ENCODE measurements at regions not wholly inside any gene's neighbourhood (a gene's known extent, or its start where the extent isn't known, plus 50 kb on each side); places are given as distances from the start of the nearest gene placed in this dataset.

DNA sequence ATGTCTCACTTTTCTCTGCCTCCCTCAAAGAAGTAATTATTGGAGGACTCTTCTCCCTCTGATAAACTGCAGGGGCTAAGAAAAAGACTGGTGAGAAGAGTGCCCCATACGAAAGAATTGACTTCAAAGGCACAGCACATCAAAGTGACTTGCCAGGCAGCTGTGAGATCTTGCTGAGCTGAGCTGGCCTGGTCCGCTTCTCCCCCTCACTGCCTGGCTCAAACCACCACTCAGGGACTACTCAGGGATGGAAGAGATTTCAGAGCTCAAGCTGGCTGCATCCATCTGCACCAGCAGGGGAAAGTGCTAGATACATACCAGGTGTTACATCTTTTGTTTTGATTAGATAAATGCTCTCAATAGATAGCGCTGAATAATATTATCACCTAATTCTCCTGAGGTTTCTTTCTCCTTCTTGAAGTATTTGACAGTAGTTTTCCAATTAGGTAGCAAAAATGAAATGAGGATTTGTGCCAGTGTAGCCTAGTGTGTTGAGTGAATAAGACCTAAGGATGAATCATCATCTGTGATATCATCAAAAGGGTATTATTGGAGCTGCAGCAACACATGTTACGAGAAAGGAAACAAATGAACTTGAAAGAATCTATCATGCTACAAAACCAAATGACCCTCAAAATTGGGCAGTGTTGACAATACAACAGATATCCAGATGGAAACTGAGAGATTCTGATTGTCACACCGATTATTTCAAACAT lies 379.8 kb downstream of the TBC1D4 start:
- H3K4me3 Mint-ChIP-seq: no peak overlapping the region
- no peak for ATAC-seq
- POLR2A ChIA-PET: no interaction called here
- DNase-seq: no peak
- H3K27ac Mint-ChIP-seq: no peak overlapping the region
- peaks cover 3 to 41% (median 17%) of the 10 kb centered on the region in 5 donors for H3K27me3 Mint-ChIP-seq
- H3K9me3 Mint-ChIP-seq: peaks cover 0 to 6% (median 0%) of the 10 kb centered on the region in 9 donors
- peaks cover 0 to 2% (median 0%) of the 10 kb centered on the region in 4 donors for H3K4me1 Mint-ChIP-seq
- H3K36me3 Mint-ChIP-seq: no peaks in the 10 kb centered on the region

DNA sequence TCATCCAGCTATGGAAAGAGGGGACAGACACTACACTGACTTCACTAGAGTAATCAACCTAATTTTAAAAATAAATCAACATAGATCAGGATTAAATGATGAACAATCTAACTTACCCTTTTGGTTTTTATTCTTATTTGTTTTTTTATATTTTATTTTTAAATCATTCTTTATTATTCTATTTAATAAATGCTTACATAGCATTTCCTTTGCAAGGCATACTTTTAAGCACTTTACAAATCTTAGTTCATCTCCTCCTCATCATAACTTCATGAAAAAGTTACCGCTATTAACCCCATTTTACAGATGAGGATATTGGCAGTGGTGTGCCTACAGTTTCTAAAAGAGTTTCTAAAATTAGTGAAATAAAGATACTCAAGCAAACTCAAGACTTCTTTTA lies 380.6 kb downstream of the TBC1D4 start:
- Mint-ChIP-seq H3K4me1 (peaks cover 0 to 2% (median 0%) of the 10 kb centered on the region in 4 donors), H3K4me3 (no peak overlapping the region), H3K36me3 (no peaks in the 10 kb centered on the region), H3K9me3 (no peaks in the 10 kb centered on the region), H3K27me3 (peaks cover 3 to 35% (median 17%) of the 10 kb centered on the region in 5 donors), H3K27ac (no peak overlapping the region)
- POLR2A ChIA-PET: no interaction called here
- ATAC-seq: no peak
- no peak for DNase-seq

DNA sequence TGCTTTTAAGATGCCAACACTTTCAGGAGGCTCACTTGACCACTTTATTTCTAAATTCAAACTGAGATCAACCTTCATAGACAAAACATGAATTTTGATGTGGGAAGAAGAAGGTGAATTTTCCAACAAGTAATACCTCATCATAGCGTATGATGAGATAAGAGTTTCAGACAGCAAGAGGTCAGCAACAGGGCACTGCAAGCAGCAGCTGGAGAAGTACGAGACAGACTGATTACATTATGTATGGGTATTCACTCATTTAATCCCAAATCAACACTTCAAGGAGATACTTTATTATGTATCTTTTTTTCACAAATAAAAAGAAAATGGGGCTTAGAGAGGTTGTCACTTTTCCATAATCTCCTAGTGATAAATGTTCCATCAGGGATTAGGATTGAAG lies 389.8 kb downstream of the TBC1D4 start:
- DNase-seq (no peak), ATAC-seq (no peak)
- no peak overlapping the region for H3K4me3 Mint-ChIP-seq
- POLR2A ChIA-PET: no interaction called here
- no peak overlapping the region for H3K27ac Mint-ChIP-seq
- H3K4me1 Mint-ChIP-seq: peaks cover 3 to 6% (median 5%) of the 10 kb centered on the region in 4 donors
- H3K36me3 Mint-ChIP-seq: no peaks in the 10 kb centered on the region
- no peaks in the 10 kb centered on the region for H3K9me3 Mint-ChIP-seq
- H3K27me3 Mint-ChIP-seq: peaks cover 4 to 8% (median 5%) of the 10 kb centered on the region in 5 donors

GRCh38 chr13:75091718-75092117 lies 390.3 kb downstream of the TBC1D4 start:
- no peaks in the 10 kb centered on the region for H3K36me3 Mint-ChIP-seq
- H3K27me3 Mint-ChIP-seq: peaks cover 3 to 8% (median 5%) of the 10 kb centered on the region in 5 donors
- peaks cover 3 to 6% (median 5%) of the 10 kb centered on the region in 4 donors for H3K4me1 Mint-ChIP-seq
- POLR2A ChIA-PET: no interaction called here
- no peaks in the 10 kb centered on the region for H3K9me3 Mint-ChIP-seq
- ATAC-seq: no peak
- no peak overlapping the region for H3K27ac Mint-ChIP-seq
- H3K4me3 Mint-ChIP-seq: no peak overlapping the region
- DNase-seq: no peak

DNA sequence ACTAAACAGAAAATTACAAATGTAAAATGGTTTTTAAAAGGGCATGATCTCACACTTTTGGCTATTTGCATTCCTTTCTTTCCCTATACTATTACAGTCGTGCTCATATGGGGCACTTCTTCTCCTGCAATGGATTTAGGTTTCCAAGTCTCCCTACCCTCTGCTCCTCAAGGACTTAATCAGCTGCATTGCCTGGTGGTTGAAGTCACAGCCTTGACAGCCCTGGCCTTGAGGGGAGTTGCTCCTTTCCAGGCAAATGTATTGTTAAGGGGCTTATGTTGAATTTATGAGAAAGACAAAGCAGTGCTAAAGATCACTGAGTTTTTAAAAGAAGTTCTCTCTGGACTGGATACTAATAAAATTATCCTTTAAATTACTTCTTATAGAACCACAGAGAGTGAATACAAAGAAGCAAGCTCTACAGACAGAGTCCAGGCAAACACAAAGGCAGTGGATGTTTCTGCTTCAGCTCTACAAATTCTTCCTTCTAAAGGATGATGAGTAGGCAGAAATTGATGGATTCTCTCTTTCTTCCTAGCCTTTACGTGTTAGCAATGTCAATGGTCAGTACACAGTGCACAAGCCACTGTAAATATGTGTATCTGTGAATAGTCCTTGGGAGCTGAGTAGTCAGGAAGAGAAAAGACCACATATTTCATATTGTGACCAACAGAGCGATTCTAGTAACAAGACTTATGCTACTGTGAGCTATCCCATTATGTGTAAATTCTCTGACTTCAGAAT lies 390.9 kb downstream of the TBC1D4 start:
- POLR2A ChIA-PET: no interaction called here
- Mint-ChIP-seq H3K4me3 (no peak overlapping the region), H3K9me3 (no peaks in the 10 kb centered on the region), H3K27ac (no peak overlapping the region), H3K36me3 (no peaks in the 10 kb centered on the region), H3K4me1 (peaks cover 3 to 6% (median 5%) of the 10 kb centered on the region in 4 donors), H3K27me3 (peaks cover 2 to 8% (median 5%) of the 10 kb centered on the region in 5 donors)
- DNase-seq (no peak), ATAC-seq (no peak)

DNA sequence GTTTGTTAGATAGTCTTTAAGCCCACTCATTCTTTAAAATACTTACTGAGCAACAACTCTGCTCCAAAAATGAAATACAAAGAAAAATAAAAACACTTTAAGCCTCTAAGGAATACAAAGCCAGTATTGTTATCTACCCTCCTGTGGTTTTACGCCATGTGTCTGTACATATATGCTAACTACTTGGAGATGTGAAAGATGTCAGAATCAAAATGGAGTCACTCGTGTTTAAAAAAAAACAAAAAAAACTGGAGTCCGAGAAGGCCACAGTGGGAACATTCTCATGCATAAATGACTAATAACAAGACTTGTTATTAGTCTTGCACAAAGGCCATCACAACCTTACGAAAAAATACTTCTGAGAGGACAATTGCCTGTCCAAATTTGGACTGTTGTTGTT lies 393.1 kb downstream of the TBC1D4 start:
- Mint-ChIP-seq H3K4me3 (no peak overlapping the region), H3K9me3 (peaks cover 0 to 3% (median 0%) of the 10 kb centered on the region in 9 donors), H3K27me3 (peaks cover 0 to 7% (median 2%) of the 10 kb centered on the region in 5 donors), H3K27ac (no peak overlapping the region), H3K36me3 (no peaks in the 10 kb centered on the region), H3K4me1 (peaks cover 3 to 6% (median 5%) of the 10 kb centered on the region in 4 donors)
- no peak for DNase-seq
- no peak for ATAC-seq
- POLR2A ChIA-PET: no interaction called here

DNA sequence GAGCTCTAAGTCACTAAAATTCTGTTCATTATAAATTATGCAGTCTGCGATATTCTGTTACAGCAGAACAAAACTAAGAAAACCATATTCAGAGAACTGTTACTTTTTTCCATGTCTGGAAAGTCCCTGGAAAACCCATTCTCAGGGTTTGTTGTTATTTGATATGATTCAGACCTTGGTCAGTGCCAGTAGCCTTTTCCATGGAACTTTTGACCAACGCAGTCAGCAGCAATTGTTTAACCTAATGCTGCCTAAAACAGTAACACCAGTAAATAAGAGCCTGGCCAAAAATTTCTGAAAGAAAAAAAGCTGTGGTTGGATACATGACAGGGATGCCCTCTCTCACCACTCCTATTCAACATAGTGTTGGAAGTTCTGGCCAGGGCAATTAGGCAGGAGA lies 402.7 kb downstream of the TBC1D4 start:
- Mint-ChIP-seq H3K4me3 (no peak overlapping the region), H3K9me3 (peaks cover 0 to 3% (median 0%) of the 10 kb centered on the region in 9 donors), H3K27ac (no peak overlapping the region), H3K4me1 (no peaks in the 10 kb centered on the region), H3K27me3 (peaks cover 0 to 39% (median 15%) of the 10 kb centered on the region in 5 donors), H3K36me3 (no peaks in the 10 kb centered on the region)
- POLR2A ChIA-PET: no interaction called here
- no peak for ATAC-seq
- DNase-seq: no peak

DNA sequence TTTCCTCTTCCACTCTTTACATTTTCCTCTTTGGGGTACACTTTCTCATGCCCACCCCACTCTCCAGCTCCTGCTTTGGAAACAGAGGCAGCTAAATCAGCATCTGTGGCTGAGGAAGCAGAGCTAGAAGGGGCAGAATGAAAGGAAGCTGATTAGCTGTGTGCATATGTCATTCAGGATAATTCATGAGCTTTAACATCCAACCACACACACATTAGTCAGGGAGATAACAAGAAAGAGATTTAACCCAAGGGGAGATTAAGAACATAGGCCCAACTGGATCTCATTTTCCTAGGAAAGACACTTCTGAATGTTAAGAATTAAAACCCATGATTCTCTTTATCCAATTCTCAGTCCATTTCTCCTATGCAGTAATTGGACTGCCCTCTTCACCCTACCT lies 405.5 kb downstream of the TBC1D4 start:
- H3K4me1 Mint-ChIP-seq: peaks cover 0 to 2% (median 0%) of the 10 kb centered on the region in 4 donors
- ATAC-seq: no peak
- no peak overlapping the region for H3K27ac Mint-ChIP-seq

GRCh38 chr13:75073786-75074185 lies 408.2 kb downstream of the TBC1D4 start:
- DNase-seq (no peak), ATAC-seq (no peak)
- Mint-ChIP-seq H3K27ac (peak overlapping the region in 1 of 10 donors; percentile 15), H3K9me3 (peaks cover 0 to 4% (median 0%) of the 10 kb centered on the region in 9 donors), H3K36me3 (no peaks in the 10 kb centered on the region), H3K4me3 (no peak overlapping the region), H3K27me3 (peaks cover 2 to 25% (median 12%) of the 10 kb centered on the region in 5 donors), H3K4me1 (peaks cover 0 to 2% (median 0%) of the 10 kb centered on the region in 4 donors)
- POLR2A ChIA-PET: no interaction called here

More for the DNA sequence above, 405.5 kb downstream of the TBC1D4 start:
- Mint-ChIP-seq H3K4me3 (no peak overlapping the region), H3K27me3 (peaks cover 2 to 21% (median 15%) of the 10 kb centered on the region in 5 donors), H3K36me3 (no peaks in the 10 kb centered on the region), H3K9me3 (peaks cover 0 to 3% (median 0%) of the 10 kb centered on the region in 9 donors)
- DNase-seq: no peak
- POLR2A ChIA-PET: no interaction called here

GRCh38 chr13:75072891-75073290 lies 409.1 kb downstream of the TBC1D4 start:
- peaks cover 0 to 4% (median 0%) of the 10 kb centered on the region in 9 donors for H3K9me3 Mint-ChIP-seq
- DNase-seq (no peak), ATAC-seq (no peak)
- H3K36me3 Mint-ChIP-seq: no peaks in the 10 kb centered on the region
- POLR2A ChIA-PET: no interaction called here
- H3K4me3 Mint-ChIP-seq: no peak overlapping the region
- no peak overlapping the region for H3K27ac Mint-ChIP-seq
- peaks cover 0 to 2% (median 0%) of the 10 kb centered on the region in 4 donors for H3K4me1 Mint-ChIP-seq
- peaks cover 2 to 20% (median 7%) of the 10 kb centered on the region in 5 donors for H3K27me3 Mint-ChIP-seq

- no peak overlapping the region for H3K27ac Mint-ChIP-seq
- POLR2A ChIA-PET: no interaction called here
- H3K4me1 Mint-ChIP-seq: peaks cover 0 to 3% (median 2%) of the 10 kb centered on the region in 4 donors
- no peaks in the 10 kb centered on the region for H3K36me3 Mint-ChIP-seq
- DNase-seq (no peak), ATAC-seq (no peak)
- peaks cover 0 to 6% (median 0%) of the 10 kb centered on the region in 9 donors for H3K9me3 Mint-ChIP-seq
- peaks cover 2 to 18% (median 7%) of the 10 kb centered on the region in 5 donors for H3K27me3 Mint-ChIP-seq
- H3K4me3 Mint-ChIP-seq: no peak overlapping the region
Measured at GRCh38 chr13:75072368-75072767, 409.6 kb downstream of the TBC1D4 start.

- ATAC-seq: no peak
- Mint-ChIP-seq H3K4me3 (no peak overlapping the region), H3K36me3 (no peaks in the 10 kb centered on the region), H3K27ac (no peak overlapping the region), H3K4me1 (peaks cover 0 to 6% (median 3%) of the 10 kb centered on the region in 4 donors), H3K9me3 (peaks cover 0 to 11% (median 0%) of the 10 kb centered on the region in 9 donors), H3K27me3 (peaks cover 2 to 13% (median 5%) of the 10 kb centered on the region in 5 donors)
- DNase-seq: no peak
- POLR2A ChIA-PET: no interaction called here
Measured at GRCh38 chr13:75071796-75072195, 410.2 kb downstream of the TBC1D4 start.

- peaks cover 0 to 12% (median 0%) of the 10 kb centered on the region in 9 donors for H3K9me3 Mint-ChIP-seq
- ATAC-seq: no peak
- H3K27me3 Mint-ChIP-seq: peaks cover under 1 to 13% (median 4%) of the 10 kb centered on the region in 5 donors
- no peak overlapping the region for H3K27ac Mint-ChIP-seq
- no peak overlapping the region for H3K4me3 Mint-ChIP-seq
- POLR2A ChIA-PET: no interaction called here
- no peak for DNase-seq
- H3K36me3 Mint-ChIP-seq: no peaks in the 10 kb centered on the region
- H3K4me1 Mint-ChIP-seq: peaks cover 0 to 6% (median 3%) of the 10 kb centered on the region in 4 donors
Measured at GRCh38 chr13:75071395-75071794, 410.6 kb downstream of the TBC1D4 start.
